Astrocyte (in vitro differentiated cells and primary cell): ENCODE measurements at regions not wholly inside any gene's neighbourhood (a gene's known extent, or its start where the extent isn't known, plus 50 kb on each side); places are given as distances from the start of the nearest gene placed in this dataset.

Experiments
- CTCF ChIP-seq: IDR thresholded peaks from 2 replicates; pipeline ENCODE4 v1.5.1; 2011; ENCODE audit warnings: low read depth, mild to moderate bottlenecking, inconsistent platforms, low read length, moderate library complexity; ENCODE audit not compliant: insufficient read depth
- EZH2 ChIP-seq: IDR thresholded peaks from 2 replicates; pipeline ENCODE4 v1.6.1; 2012; ENCODE audit warnings: mild to moderate bottlenecking, low read length, inconsistent platforms; ENCODE audit not compliant: insufficient read depth

- TF ChIP-seq CTCF (no peak), EZH2 (no peak)
Observed at GRCh38 chr11:15532432-15532831, 417.7 kb downstream of the INSC start.
